ENCODE measurements at regions not wholly inside any gene's neighbourhood (a gene's known extent, or its start where the extent isn't known, plus 50 kb on each side); places are given as distances from the start of the nearest gene placed in this dataset.

- TF ChIP-seq, protein P1, sequence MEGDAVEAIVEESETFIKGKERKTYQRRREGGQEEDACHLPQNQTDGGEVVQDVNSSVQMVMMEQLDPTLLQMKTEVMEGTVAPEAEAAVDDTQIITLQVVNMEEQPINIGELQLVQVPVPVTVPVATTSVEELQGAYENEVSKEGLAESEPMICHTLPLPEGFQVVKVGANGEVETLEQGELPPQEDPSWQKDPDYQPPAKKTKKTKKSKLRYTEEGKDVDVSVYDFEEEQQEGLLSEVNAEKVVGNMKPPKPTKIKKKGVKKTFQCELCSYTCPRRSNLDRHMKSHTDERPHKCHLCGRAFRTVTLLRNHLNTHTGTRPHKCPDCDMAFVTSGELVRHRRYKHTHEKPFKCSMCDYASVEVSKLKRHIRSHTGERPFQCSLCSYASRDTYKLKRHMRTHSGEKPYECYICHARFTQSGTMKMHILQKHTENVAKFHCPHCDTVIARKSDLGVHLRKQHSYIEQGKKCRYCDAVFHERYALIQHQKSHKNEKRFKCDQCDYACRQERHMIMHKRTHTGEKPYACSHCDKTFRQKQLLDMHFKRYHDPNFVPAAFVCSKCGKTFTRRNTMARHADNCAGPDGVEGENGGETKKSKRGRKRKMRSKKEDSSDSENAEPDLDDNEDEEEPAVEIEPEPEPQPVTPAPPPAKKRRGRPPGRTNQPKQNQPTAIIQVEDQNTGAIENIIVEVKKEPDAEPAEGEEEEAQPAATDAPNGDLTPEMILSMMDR (IDR thresholded peaks at IDR 0.05) = no peak
- TF ChIP-seq POLR2A (IDR thresholded peaks at IDR 0.05) = no peak
These were observed 723.8 kb downstream of the MECOM start for GRCh38 chr3:168939651-168940238.

All from suprapubic skin (tissue), 3 donors.